Hepatocyte (in vitro differentiated cells): ENCODE measurements at regions not wholly inside any gene's neighbourhood (a gene's known extent, or its start where the extent isn't known, plus 50 kb on each side); places are given as distances from the start of the nearest gene placed in this dataset.

Experiments used
- CTCF ChIP-seq: fragments of 200-600 bp; sonication (generic); IDR thresholded peaks from 2 replicates; pipeline ENCODE4 v1.5.1; 2016; ENCODE audit warnings: antibody characterized with exemption, mild to moderate bottlenecking; ENCODE audit not compliant: poor library complexity
- EZH2 ChIP-seq: fragments of 200-600 bp; sonication (generic); IDR thresholded peaks from 2 replicates; pipeline ENCODE4 v1.6.1; 2016; ENCODE audit warnings: antibody characterized with exemption, mild to moderate bottlenecking, borderline replicate concordance
- EZH2phosphoT487 ChIP-seq: fragments of 200-600 bp; sonication (generic); IDR thresholded peaks from one replicate; pipeline ENCODE4 v1.6.1; 2018; ENCODE audit warnings: antibody characterized with exemption, mild to moderate bottlenecking, low read depth, moderate library complexity; ENCODE audit not compliant: unreplicated experiment, severe bottlenecking

GRCh38 chr15:96187341-96188305 lies 142.9 kb upstream of the NR2F2 start:
- TF ChIP-seq CTCF (no peak), EZH2 (no peak), EZH2phosphoT487 (no peak)
